A549 (cell line): ENCODE measurements at regions not wholly inside any gene's neighbourhood (a gene's known extent, or its start where the extent isn't known, plus 50 kb on each side); places are given as distances from the start of the nearest gene placed in this dataset.

Experiments used
- ATAC-seq, 2 experiments: fragments of 200-7000 bp in 1 of 2; fragments of >200 bp in 1 of 2; cut with Nextera tagmentation in 1 of 2; cut with Tn5 transposase in 1 of 2; 3 replicates each; pipeline versions ENCODE4 v1.8.0 to v1.9.1; 2018 to 2020; ENCODE audit warnings: mild to moderate bottlenecking in 1 of 2, moderate library complexity in 1 of 2
- CTCF ChIA-PET: fragments of 300-600 bp; sonication (Branson Sonifier 250); formaldehyde crosslinking; extraction: SDS; loops from one replicate; lab custom pipeline; 2021; ENCODE audit warnings: antibody characterized with exemption, inconsistent platforms; lab: Yijun Ruan, JAX
- POLR2A ChIA-PET: fragments of 350-600 bp; formaldehyde crosslinking; extraction: SDS; loops from one replicate; lab custom pipeline; 2021; ENCODE audit warnings: antibody characterized with exemption, inconsistent platforms; lab: Yijun Ruan, JAX
- DNase-seq, 2 experiments: peaks; one replicate each; pipeline versions ENCODE4 v3.0.0 to v3.0.0-alpha.2; 2011 to 2016; ENCODE audit warnings: low read depth in 1 of 2, low spot score in 1 of 2
- FAIRE-seq: peaks from 2 replicates; lab custom pipeline; 2011; peaks lifted over from hg19 to GRCh38; lab: Jason Lieb, UNC
- H3K27ac ChIP-seq, 2 experiments: fragments of >200 bp; sonication (Bioruptor Twin); formaldehyde crosslinking; 3 replicates each; pipeline ENCODE4 v1.5.1; 2016 to 2017
- H3K4me1 ChIP-seq: fragments of >200 bp; sonication (Bioruptor Twin); formaldehyde crosslinking; 3 replicates; pipeline ENCODE4 v1.6.1; 2016
- H3K4me2 ChIP-seq: fragments of >200 bp; sonication (Bioruptor Twin); formaldehyde crosslinking; 3 replicates; pipeline ENCODE4 v1.6.1; 2016
- H3K4me3 ChIP-seq: fragments of >200 bp; sonication (Bioruptor Twin); formaldehyde crosslinking; 3 replicates; pipeline ENCODE4 v1.5.1; 2016
- H3K9me3 ChIP-seq: fragments of >200 bp; sonication (Bioruptor Twin); formaldehyde crosslinking; 3 replicates; pipeline ENCODE4 v1.6.1; 2016
- BHLHE40 ChIP-seq: IDR thresholded peaks from 2 replicates; pipeline ENCODE4 v1.6.1; 2012; ENCODE audit warnings: low read depth, low read length, inconsistent platforms
- CEBPB ChIP-seq, 2 experiments: fragments of >200 bp in 1 of 2; sonication (Bioruptor Twin) in 1 of 2; formaldehyde crosslinking in 1 of 2; IDR thresholded peaks; 2 replicates each; pipeline ENCODE4 v1.6.1; 2012 to 2016
- CHD2 ChIP-seq: fragments of 150-350 bp; IDR thresholded peaks from 2 replicates; pipeline ENCODE4 v1.6.1; 2014; ENCODE audit warnings: low read length; ENCODE audit not compliant: partially characterized antibody
- EHMT2 ChIP-seq: fragments of 200-600 bp; sonication (generic); IDR thresholded peaks from 2 replicates; pipeline ENCODE4 v1.6.1; 2016; ENCODE audit warnings: antibody characterized with exemption, low read depth, mild to moderate bottlenecking, moderate library complexity
- ESRRA ChIP-seq: fragments of 150-350 bp; IDR thresholded peaks from 2 replicates; pipeline ENCODE4 v1.6.1; 2014; ENCODE audit warnings: mild to moderate bottlenecking, low read length, borderline replicate concordance
- FOSB ChIP-seq: fragments of 250-450 bp; sonication (Bioruptor Pico); IDR thresholded peaks from 2 replicates; pipeline ENCODE4 v1.5.0; 2020; ENCODE audit warnings: mild to moderate bottlenecking, moderate library complexity
- HOXB13 ChIP-seq: fragments of 250-450 bp; sonication (Bioruptor Pico); IDR thresholded peaks from 2 replicates; pipeline ENCODE4 v1.5.0; 2020; ENCODE audit warnings: low read depth, mild to moderate bottlenecking, moderate library complexity
- JUNB ChIP-seq: fragments of >200 bp; sonication (Bioruptor Twin); formaldehyde crosslinking; IDR thresholded peaks from 2 replicates; pipeline ENCODE4 v1.6.1; 2016
- KDM5A ChIP-seq: fragments of 200-600 bp; sonication (generic); IDR thresholded peaks from 2 replicates; pipeline ENCODE4 v1.6.1; 2016; ENCODE audit warnings: antibody characterized with exemption, mild to moderate bottlenecking
- MAX ChIP-seq: IDR thresholded peaks from 2 replicates; pipeline ENCODE4 v1.6.1; 2012
- NPAS2 ChIP-seq: fragments of 250-450 bp; sonication (Bioruptor Pico); IDR thresholded peaks from 2 replicates; pipeline ENCODE4 v1.8.0; 2022; ENCODE audit warnings: mild to moderate bottlenecking, moderate library complexity, borderline replicate concordance
- PHF8 ChIP-seq: fragments of 200-600 bp; sonication (generic); IDR thresholded peaks from 2 replicates; pipeline ENCODE4 v1.6.1; 2016; ENCODE audit warnings: low read depth, mild to moderate bottlenecking, antibody characterized with exemption, moderate library complexity, borderline replicate concordance
- POLR2A ChIP-seq: IDR thresholded peaks from 2 replicates; pipeline ENCODE4 v1.6.1; 2012; ENCODE audit warnings: mild to moderate bottlenecking, low read length
- POLR2AphosphoS2 ChIP-seq: conservative IDR thresholded peaks from 2 replicates; pipeline ENCODE4 v1.6.1; 2012; ENCODE audit warnings: low read length, improper control_type of control experiment, inconsistent platforms
- RAD21 ChIP-seq, 2 experiments: fragments of >200 bp in 1 of 2; sonication (Bioruptor Twin) in 1 of 2; formaldehyde crosslinking in 1 of 2; IDR thresholded peaks in 1 of 2; conservative IDR thresholded peaks in 1 of 2; 2 replicates in 1 of 2; 3 replicates in 1 of 2; pipeline ENCODE4 v1.6.1; 2012 to 2018; ENCODE audit warnings: inconsistent platforms in 1 of 2
- RARB ChIP-seq: fragments of 250-450 bp; sonication (Bioruptor Pico); IDR thresholded peaks from 2 replicates; pipeline ENCODE4 v1.8.0; 2021; ENCODE audit warnings: mild to moderate bottlenecking, moderate library complexity
- RFX5 ChIP-seq: fragments of 450-650 bp; IDR thresholded peaks from 2 replicates; pipeline ENCODE4 v1.7.1; 2014; ENCODE audit warnings: antibody characterized with exemption, mild to moderate bottlenecking, moderate library complexity
- RNF2 ChIP-seq: fragments of 200-600 bp; sonication (generic); IDR thresholded peaks from 2 replicates; pipeline ENCODE4 v1.6.1; 2016; ENCODE audit warnings: low read depth, mild to moderate bottlenecking, antibody characterized with exemption, moderate library complexity, borderline replicate concordance
- SREBF2 ChIP-seq: fragments of 450-650 bp; IDR thresholded peaks from 2 replicates; pipeline ENCODE4 v1.6.1; 2014; ENCODE audit warnings: mild to moderate bottlenecking, moderate library complexity
- TFCP2L1 ChIP-seq: fragments of 250-450 bp; sonication (Bioruptor Pico); IDR thresholded peaks from 2 replicates; pipeline ENCODE4 v1.5.0; 2021; ENCODE audit warnings: mild to moderate bottlenecking
- ZC3H11A ChIP-seq: fragments of 450-650 bp; IDR thresholded peaks from 2 replicates; pipeline ENCODE4 v1.6.1; 2014; ENCODE audit warnings: antibody characterized with exemption, mild to moderate bottlenecking
- ZFP36 ChIP-seq: fragments of 450-650 bp; IDR thresholded peaks from 2 replicates; pipeline ENCODE4 v1.6.1; 2014; ENCODE audit warnings: borderline replicate concordance; ENCODE audit not compliant: partially characterized antibody
- WGBS: methylation state at CpG from one replicate; pipeline ENCODE4 v1.1.6; 2017; ENCODE audit errors: missing lambda C conversion rate; 5-methylcytosine and 5-hydroxymethylcytosine counted together
- TF ChIP-seq, protein P1 (sequence below): IDR thresholded peaks from 2 replicates; pipeline ENCODE4 v1.6.1; 2012; ENCODE audit warnings: low read depth, borderline replicate concordance
- TF ChIP-seq, protein P2 (sequence below): fragments of 250-450 bp; sonication (Bioruptor Pico); IDR thresholded peaks from 2 replicates; pipeline ENCODE4 v1.5.0; 2020; ENCODE audit warnings: low read depth, mild to moderate bottlenecking, moderate library complexity
- TF ChIP-seq, protein P3 (sequence below): fragments of >200 bp; sonication (Bioruptor Twin); formaldehyde crosslinking; IDR thresholded peaks from 3 replicates; pipeline ENCODE4 v1.5.1; 2016
- TF ChIP-seq, protein P4 (sequence below): fragments of 150-350 bp; IDR thresholded peaks from 2 replicates; pipeline ENCODE4 v1.6.1; 2014; ENCODE audit warnings: low read depth, mild to moderate bottlenecking, low read length

DNA sequence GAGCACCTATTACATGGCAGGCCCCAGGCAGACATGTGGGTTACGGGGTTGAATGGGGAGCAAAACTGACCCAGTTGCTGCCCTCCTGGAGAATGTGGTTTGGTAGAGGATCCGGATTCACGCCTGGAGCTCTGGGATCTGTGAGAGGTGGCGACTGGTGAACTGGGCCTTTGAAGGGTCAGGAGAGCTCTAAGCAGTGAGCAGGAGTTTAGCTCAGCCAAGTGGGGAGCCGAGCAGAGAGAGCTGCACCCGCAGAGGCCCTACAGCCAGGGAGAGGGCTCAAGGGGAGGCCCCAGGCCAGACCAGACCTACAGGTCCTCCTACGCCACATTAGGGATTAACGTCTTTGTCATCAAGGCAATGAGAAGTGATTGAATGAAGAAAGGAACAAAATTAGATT lies 179.8 kb upstream of the TLE3 start:
- TF ChIP-seq MAX = no peak
- no peak for TF ChIP-seq BHLHE40
- TF ChIP-seq EHMT2 = no peak
- TF ChIP-seq, protein P1, sequence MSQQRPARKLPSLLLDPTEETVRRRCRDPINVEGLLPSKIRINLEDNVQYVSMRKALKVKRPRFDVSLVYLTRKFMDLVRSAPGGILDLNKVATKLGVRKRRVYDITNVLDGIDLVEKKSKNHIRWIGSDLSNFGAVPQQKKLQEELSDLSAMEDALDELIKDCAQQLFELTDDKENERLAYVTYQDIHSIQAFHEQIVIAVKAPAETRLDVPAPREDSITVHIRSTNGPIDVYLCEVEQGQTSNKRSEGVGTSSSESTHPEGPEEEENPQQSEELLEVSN = no peak
- TF ChIP-seq KDM5A = no peak
- TF ChIP-seq, protein P2, sequence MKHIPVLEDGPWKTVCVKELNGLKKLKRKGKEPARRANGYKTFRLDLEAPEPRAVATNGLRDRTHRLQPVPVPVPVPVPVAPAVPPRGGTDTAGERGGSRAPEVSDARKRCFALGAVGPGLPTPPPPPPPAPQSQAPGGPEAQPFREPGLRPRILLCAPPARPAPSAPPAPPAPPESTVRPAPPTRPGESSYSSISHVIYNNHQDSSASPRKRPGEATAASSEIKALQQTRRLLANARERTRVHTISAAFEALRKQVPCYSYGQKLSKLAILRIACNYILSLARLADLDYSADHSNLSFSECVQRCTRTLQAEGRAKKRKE (CRISPR knock-in tag) = no peak
- no peak for TF ChIP-seq RFX5
- TF ChIP-seq CEBPB (IDR thresholded peaks at IDR 0.05) = no peak
- TF ChIP-seq, protein P3, sequence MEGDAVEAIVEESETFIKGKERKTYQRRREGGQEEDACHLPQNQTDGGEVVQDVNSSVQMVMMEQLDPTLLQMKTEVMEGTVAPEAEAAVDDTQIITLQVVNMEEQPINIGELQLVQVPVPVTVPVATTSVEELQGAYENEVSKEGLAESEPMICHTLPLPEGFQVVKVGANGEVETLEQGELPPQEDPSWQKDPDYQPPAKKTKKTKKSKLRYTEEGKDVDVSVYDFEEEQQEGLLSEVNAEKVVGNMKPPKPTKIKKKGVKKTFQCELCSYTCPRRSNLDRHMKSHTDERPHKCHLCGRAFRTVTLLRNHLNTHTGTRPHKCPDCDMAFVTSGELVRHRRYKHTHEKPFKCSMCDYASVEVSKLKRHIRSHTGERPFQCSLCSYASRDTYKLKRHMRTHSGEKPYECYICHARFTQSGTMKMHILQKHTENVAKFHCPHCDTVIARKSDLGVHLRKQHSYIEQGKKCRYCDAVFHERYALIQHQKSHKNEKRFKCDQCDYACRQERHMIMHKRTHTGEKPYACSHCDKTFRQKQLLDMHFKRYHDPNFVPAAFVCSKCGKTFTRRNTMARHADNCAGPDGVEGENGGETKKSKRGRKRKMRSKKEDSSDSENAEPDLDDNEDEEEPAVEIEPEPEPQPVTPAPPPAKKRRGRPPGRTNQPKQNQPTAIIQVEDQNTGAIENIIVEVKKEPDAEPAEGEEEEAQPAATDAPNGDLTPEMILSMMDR = no peak
- TF ChIP-seq HOXB13 (CRISPR knock-in tag) = no peak
- TF ChIP-seq TFCP2L1 (CRISPR knock-in tag) = no peak
- no peak for TF ChIP-seq FOSB (CRISPR knock-in tag)
- no peak for TF ChIP-seq RAD21 (conservative IDR thresholded peaks at IDR 0.05 in 1 of 2, IDR thresholded peaks at IDR 0.05 in 1 of 2)
- TF ChIP-seq PHF8 = no peak
- TF ChIP-seq POLR2A = no peak
- no peak for TF ChIP-seq ZC3H11A
- TF ChIP-seq, protein P4, sequence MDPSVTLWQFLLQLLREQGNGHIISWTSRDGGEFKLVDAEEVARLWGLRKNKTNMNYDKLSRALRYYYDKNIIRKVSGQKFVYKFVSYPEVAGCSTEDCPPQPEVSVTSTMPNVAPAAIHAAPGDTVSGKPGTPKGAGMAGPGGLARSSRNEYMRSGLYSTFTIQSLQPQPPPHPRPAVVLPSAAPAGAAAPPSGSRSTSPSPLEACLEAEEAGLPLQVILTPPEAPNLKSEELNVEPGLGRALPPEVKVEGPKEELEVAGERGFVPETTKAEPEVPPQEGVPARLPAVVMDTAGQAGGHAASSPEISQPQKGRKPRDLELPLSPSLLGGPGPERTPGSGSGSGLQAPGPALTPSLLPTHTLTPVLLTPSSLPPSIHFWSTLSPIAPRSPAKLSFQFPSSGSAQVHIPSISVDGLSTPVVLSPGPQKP = no peak
- TF ChIP-seq ZFP36 = no peak
- TF ChIP-seq POLR2AphosphoS2 = no peak
- no peak for TF ChIP-seq RARB
- CTCF ChIA-PET = interaction anchor here (0.6 to 1.0 kb wide), 2 partner anchors 8 to 400 kb away, joined by 3 read pairs; no protein-coding TSS in a partner anchor
- DNase-seq = no peak
- no peaks in the 10 kb centered on the region for H3K9me3 ChIP-seq
- 89% methylated on average over 8 of the region's 8 CpGs for WGBS
- peaks cover 11% of the 10 kb centered on the region for H3K4me1 ChIP-seq
- H3K27ac ChIP-seq = no peak overlapping the region
- H3K4me2 ChIP-seq = no peak overlapping the region
- no peak overlapping the region for H3K4me3 ChIP-seq
- no peak for ATAC-seq
- no peak for FAIRE-seq
- POLR2A ChIA-PET = no interaction called here

DNA sequence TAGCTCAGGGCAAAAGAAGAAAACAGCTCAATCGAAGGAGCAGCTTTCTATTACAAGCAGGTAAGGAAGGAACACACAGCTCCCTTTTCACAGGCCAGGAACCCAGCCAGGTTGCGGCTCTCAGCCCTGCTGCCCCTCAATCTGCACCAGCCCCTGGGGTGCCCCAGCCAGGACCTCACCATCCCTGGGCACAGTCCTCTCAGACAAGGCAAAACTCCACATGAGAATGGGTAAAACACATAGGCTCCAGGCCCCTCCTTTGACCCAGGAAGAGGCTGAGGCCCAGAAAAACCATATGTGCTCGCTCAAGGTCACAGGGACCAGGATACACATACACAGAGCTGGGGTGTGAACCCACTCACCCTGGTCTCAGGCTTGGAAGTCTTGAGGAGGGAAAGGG lies 178.7 kb upstream of the TLE3 start:
- TF ChIP-seq ESRRA (no peak), CHD2 (no peak), RNF2 (no peak), POLR2AphosphoS2 (no peak), ZC3H11A (no peak), SREBF2 (no peak), KDM5A (no peak), NPAS2 (CRISPR knock-in tag) (no peak), JUNB (no peak)
- DNase-seq = no peak

More for the DNA sequence above, 178.7 kb upstream of the TLE3 start:
- Histone ChIP-seq H3K9me3 (no peaks in the 10 kb centered on the region), H3K4me3 (no peak overlapping the region), H3K27ac (no peak overlapping the region; a peak in 1 of 6 replicates), H3K4me1 (peaks cover 14% of the 10 kb centered on the region), H3K4me2 (no peak overlapping the region)
- FAIRE-seq (no peak), ATAC-seq (no peak)
- ChIA-PET CTCF (interaction anchor here (0.6 to 1.3 kb wide), 3 partner anchors 10 to 799 kb away, joined by 3 to 7 read pairs (median 4); no protein-coding TSS in a partner anchor), POLR2A (no interaction called here)
- 80% methylated on average over 3 of the region's 3 CpGs for WGBS
